ENCODE measurements at regions not wholly inside any gene's neighbourhood (a gene's known extent, or its start where the extent isn't known, plus 50 kb on each side); places are given as distances from the start of the nearest gene placed in this dataset.

DNA sequence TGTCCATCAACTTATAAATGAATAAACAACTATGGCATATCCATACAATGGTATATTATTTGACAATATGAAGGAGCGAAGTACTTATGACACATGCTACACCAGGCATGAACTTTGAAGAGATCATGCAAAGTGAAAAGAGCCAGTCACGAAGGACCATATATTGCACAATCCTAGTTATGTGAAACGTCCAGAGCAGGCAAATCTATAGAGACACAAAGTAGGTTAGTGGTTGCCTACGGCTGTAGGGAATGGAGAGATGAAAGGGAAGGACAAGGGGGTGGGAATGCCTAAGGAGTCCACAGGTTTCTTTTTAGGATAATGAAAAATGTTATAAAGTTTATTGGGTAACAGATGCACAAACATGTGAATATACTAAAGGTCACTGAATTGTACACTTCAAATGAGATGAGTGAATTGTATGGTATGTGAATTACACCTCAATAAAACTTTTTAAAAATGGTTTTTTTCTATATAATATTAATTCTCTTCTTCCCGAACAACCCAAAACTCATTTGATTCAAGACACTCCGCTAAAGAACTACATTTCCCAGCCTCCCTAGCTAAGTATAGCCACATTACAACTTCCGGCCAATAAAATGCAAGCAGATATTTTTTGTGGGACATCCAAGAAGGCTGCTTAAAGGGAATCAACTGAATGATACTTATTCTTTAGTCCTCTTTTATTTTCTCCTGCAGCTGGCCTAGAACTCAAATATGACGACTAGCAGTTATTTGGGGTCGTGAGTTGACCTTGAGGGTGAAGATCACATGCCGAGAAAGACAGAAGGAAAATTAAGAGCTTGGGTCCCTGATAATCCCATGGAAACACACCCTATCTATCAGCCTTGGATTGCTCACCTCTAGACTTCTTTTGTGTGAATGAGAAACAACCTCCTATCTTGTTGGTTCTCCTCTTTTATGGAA, 187.2 kb downstream of the TTC8 start:
- DNase-seq (ENCODE audit: low read depth, low spot score) = no peak

DNA sequence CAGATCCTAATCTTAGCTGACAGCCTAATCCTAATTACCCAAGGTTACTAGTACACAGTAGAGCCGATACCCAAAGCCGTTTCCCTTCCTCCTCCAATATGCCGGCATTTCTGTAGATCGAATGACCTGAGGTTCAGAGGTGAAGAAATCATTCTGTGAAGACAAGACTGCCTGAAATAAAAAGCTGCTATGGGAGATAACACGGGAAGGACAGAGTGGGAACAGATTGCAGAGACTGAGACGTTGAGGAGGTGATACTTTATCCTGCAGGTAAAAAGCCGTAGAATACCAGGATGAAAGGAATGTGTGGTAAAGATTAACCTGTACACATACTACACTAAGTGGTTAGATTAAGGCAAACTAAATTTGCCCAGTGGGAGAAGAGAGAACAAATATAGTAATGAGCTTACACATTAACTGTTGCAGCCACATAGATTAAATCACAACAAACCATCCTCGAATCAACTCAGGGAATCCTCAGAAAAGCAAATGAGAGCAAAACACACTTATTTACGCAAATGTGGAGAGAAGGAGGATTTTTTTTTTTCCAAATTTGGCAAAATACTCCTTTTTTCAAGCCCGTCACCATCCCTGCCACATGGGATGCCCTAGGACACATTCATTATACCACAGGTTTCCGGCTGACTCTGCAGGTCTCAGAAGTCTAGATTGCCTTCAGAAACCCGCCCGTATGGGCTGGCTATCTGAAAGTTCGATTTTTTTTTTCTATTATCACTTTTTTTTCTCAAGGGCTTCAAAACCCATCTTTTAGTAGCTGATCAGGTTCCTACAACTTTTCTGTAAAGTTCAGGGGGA, 188.0 kb downstream of the TTC8 start:
- no peak for DNase-seq (ENCODE audit: low read depth, low spot score)
- TF ChIP-seq, protein P1, sequence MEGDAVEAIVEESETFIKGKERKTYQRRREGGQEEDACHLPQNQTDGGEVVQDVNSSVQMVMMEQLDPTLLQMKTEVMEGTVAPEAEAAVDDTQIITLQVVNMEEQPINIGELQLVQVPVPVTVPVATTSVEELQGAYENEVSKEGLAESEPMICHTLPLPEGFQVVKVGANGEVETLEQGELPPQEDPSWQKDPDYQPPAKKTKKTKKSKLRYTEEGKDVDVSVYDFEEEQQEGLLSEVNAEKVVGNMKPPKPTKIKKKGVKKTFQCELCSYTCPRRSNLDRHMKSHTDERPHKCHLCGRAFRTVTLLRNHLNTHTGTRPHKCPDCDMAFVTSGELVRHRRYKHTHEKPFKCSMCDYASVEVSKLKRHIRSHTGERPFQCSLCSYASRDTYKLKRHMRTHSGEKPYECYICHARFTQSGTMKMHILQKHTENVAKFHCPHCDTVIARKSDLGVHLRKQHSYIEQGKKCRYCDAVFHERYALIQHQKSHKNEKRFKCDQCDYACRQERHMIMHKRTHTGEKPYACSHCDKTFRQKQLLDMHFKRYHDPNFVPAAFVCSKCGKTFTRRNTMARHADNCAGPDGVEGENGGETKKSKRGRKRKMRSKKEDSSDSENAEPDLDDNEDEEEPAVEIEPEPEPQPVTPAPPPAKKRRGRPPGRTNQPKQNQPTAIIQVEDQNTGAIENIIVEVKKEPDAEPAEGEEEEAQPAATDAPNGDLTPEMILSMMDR (IDR thresholded peaks at IDR 0.05; ENCODE audit: insufficient read depth, low read length, missing control alignments) = no peak
- ChIA-PET CTCF (interaction anchor here (0.5 to 2.2 kb wide), 10 partner anchors 9 to 888 kb away, joined by 3 to 8 read pairs (median 3); partner anchors contain the start of genes EML5 and TTC8), POLR2A (interaction anchor here (0.5 kb wide), 1 partner anchor 80 kb away, joined by 4 read pairs; no protein-coding TSS in a partner anchor)
- H3K4me3 ChIP-seq (ENCODE audit: low read depth, low read length) = no peak overlapping the region

More for the DNA sequence above, 187.2 kb downstream of the TTC8 start:
- no peak overlapping the region for H3K4me3 ChIP-seq (ENCODE audit: low read depth, low read length)
- TF ChIP-seq, protein P1 (IDR thresholded peaks at IDR 0.05; ENCODE audit: insufficient read depth, low read length, missing control alignments) = no peak
- CTCF ChIA-PET = interaction anchor here (1.1 to 2.2 kb wide), 7 partner anchors 10 to 346 kb away, joined by 3 to 8 read pairs (median 5); partner anchors contain the start of genes EML5 and TTC8
- POLR2A ChIA-PET = interaction anchor here (0.5 kb wide), 1 partner anchor 79 kb away, joined by 4 read pairs; no protein-coding TSS in a partner anchor

DNA sequence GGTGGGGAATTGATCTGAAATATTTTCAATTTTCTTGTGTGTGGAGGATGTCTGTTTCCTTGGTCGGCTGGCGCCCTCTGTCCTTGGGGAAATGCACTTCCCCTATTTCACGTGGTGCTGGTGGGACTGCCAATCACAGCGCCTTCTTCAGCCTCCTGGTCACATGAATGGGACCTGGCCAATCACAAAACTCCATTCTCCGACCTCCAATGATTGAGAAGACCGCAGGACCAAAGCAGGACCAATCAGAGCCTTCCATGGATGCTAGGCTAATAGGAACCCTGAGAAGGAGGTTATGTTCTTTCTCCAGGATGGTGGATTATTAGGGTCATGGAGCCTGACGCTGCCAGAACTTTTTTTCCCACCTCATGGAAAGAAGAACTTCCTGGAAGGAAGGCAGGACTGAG, 188.7 kb downstream of the TTC8 start:
- POLR2A ChIA-PET = no interaction called here
- TF ChIP-seq, protein P1 (IDR thresholded peaks at IDR 0.05; ENCODE audit: insufficient read depth, low read length, missing control alignments) = peak; percentile 25
- no peak overlapping the region for H3K4me3 ChIP-seq (ENCODE audit: low read depth, low read length)
- CTCF ChIA-PET = interaction anchor here (0.6 to 2.4 kb wide), 10 partner anchors 9 to 348 kb away, joined by 3 to 16 read pairs (median 4); partner anchors contain the start of gene EML5
- DNase-seq (ENCODE audit: low read depth, low spot score) = no peak

DNA sequence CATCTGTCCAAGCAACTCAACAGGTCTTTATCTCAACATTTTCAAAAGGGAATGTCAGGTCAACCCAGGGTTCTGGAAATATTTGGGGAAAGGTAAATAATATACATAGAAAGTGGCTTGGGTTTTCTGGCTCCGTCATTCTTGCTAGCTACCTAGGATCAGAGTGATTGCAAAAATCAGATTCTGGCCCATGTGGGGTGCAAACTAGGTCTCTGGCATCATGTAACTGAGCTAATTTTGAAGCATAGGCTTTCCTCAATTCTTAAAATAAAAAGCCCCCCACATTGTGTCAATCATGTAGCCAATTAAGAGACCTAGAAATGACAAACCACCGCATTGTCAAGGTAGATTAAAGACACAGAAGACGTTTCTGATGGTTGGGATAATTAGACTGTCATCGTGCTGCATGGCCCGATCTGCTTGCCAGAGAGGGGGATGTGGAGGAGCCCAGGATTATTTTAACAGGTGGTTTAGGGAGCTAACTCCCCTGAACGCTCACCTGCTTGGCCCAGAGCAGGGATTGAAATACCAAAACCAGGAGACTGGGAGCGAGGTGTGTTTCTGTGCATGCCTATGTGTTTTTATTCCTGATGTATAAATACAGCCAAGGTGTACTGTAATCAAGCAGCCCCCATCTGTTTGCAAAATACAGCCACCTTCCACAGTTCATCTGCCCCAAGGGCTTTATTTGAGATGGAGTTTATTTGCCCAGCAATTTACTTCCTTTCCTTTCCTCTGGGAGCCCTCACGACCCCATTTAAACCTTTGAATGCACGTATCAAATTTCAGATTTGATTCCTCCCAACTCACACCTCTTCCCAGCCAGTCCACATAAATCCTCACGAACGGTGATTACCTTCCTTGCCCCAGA, 189.5 kb downstream of the TTC8 start:
- no peak for DNase-seq (ENCODE audit: low read depth, low spot score)
- ChIA-PET POLR2A (no interaction called here), CTCF (interaction anchor here (0.6 to 2.4 kb wide), 9 partner anchors 9 to 1000 kb away, joined by 3 to 16 read pairs (median 4); partner anchors contain the start of gene EML5)
- TF ChIP-seq, protein P1 (IDR thresholded peaks at IDR 0.05; ENCODE audit: insufficient read depth, low read length, missing control alignments) = no peak
- no peak overlapping the region for H3K4me3 ChIP-seq (ENCODE audit: low read depth, low read length)

DNA sequence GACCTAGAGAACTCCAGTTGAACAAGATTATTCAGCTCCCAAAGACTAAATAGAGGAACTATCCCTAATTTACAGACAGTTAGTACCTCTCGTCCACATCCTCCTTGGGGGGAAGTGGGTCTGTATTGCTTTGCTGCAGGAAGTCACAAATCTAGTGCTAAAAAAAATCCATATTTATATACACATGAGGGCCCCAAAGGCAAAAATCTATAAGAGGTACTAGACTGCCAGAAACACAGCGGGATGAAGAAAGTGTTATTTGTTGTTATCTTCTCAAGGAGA, 190.1 kb downstream of the TTC8 start:
- CTCF ChIA-PET = interaction anchor here (0.9 to 2.4 kb wide), 7 partner anchors 10 to 1000 kb away, joined by 3 to 16 read pairs (median 4); partner anchors contain the start of gene EML5
- TF ChIP-seq, protein P1 (IDR thresholded peaks at IDR 0.05; ENCODE audit: insufficient read depth, low read length, missing control alignments) = no peak
- no peak for DNase-seq (ENCODE audit: low read depth, low spot score)
- no peak overlapping the region for H3K4me3 ChIP-seq (ENCODE audit: low read depth, low read length)
- POLR2A ChIA-PET = no interaction called here
